Mucosa of gallbladder (tissue), 1 donor: ENCODE measurements at regions not wholly inside any gene's neighbourhood (a gene's known extent, or its start where the extent isn't known, plus 50 kb on each side); places are given as distances from the start of the nearest gene placed in this dataset.
A peak's percentile ranks its signal among the peaks of the same experiment; 100 is the strongest.

Experiments used
- DNase-seq: peaks from one replicate; pipeline ENCODE4 v3.0.0-alpha.2; 2020; ENCODE audit warnings: low spot score
- donor health status: DM: no; HTN: no; CAD: no.

GRCh38 chr22:47786650-47787290 is 1024.3 kb downstream of the TBC1D22A start:
- DNase-seq, result no peak

- no peak for DNase-seq
Observed at GRCh38 chr22:47784991-47785390, 1022.5 kb downstream of the TBC1D22A start.

GRCh38 chr22:47784367-47784983 is 1022.0 kb downstream of the TBC1D22A start:
- no peak for DNase-seq

GRCh38 chr22:47783433-47784366 is 1021.2 kb downstream of the TBC1D22A start:
- no peak for DNase-seq

- DNase-seq, result no peak
Observed at GRCh38 chr22:47782328-47783075, 1020.1 kb downstream of the TBC1D22A start.

GRCh38 chr22:47781427-47782111 is 1019.1 kb downstream of the TBC1D22A start:
- DNase-seq, result no peak

GRCh38 chr22:47781024-47781423 is 1018.6 kb downstream of the TBC1D22A start:
- no peak for DNase-seq

- no peak for DNase-seq
Observed at GRCh38 chr22:47780281-47780875, 1017.9 kb downstream of the TBC1D22A start.

- no peak for DNase-seq
Observed at GRCh38 chr22:47779474-47779873, 1017.0 kb downstream of the TBC1D22A start.

GRCh38 chr22:47778160-47778658 is 1015.8 kb downstream of the TBC1D22A start:
- no peak for DNase-seq

- no peak for DNase-seq
Observed at GRCh38 chr22:47777426-47777825, 1015.0 kb downstream of the TBC1D22A start.

GRCh38 chr22:47776329-47776728 is 1013.9 kb downstream of the TBC1D22A start:
- DNase-seq, result peak; percentile 19

GRCh38 chr22:47775686-47776085 is 1013.2 kb downstream of the TBC1D22A start:
- DNase-seq, result peak; percentile 70

- DNase-seq, result no peak
Observed at GRCh38 chr22:47775191-47775590, 1012.7 kb downstream of the TBC1D22A start.

GRCh38 chr22:47773635-47774034 is 1011.2 kb downstream of the TBC1D22A start:
- no peak for DNase-seq

- DNase-seq, result no peak
Observed at GRCh38 chr22:47772864-47773263, 1010.4 kb downstream of the TBC1D22A start.

GRCh38 chr22:47769652-47770051 is 1007.2 kb downstream of the TBC1D22A start:
- no peak for DNase-seq

GRCh38 chr22:47768027-47768426 is 1005.6 kb downstream of the TBC1D22A start:
- DNase-seq, result no peak

- no peak for DNase-seq
Observed at GRCh38 chr22:47767403-47767802, 1005.0 kb downstream of the TBC1D22A start.

GRCh38 chr22:47765757-47766156 is 1003.3 kb downstream of the TBC1D22A start:
- DNase-seq, result no peak

- DNase-seq, result no peak
Observed at GRCh38 chr22:47762141-47762540, 999.7 kb downstream of the TBC1D22A start.
